Ishikawa (cell line): ENCODE measurements at regions not wholly inside any gene's neighbourhood (a gene's known extent, or its start where the extent isn't known, plus 50 kb on each side); places are given as distances from the start of the nearest gene placed in this dataset.

Experiments used
- CEBPB ChIP-seq: IDR thresholded peaks from 2 replicates; pipeline ENCODE4 v1.6.1; 2012
- CREB1 ChIP-seq: IDR thresholded peaks from 2 replicates; pipeline ENCODE4 v1.6.1; 2012; ENCODE audit warnings: low read depth
- EGR1 ChIP-seq: IDR thresholded peaks from 2 replicates; pipeline ENCODE4 v1.6.1; 2012
- EP300 ChIP-seq: IDR thresholded peaks from 2 replicates; pipeline ENCODE4 v1.6.1; 2012; ENCODE audit warnings: borderline replicate concordance
- FOXM1 ChIP-seq: IDR thresholded peaks from 2 replicates; pipeline ENCODE4 v1.6.1; 2012; ENCODE audit warnings: low read depth, borderline replicate concordance
- NFIC ChIP-seq: IDR thresholded peaks from 2 replicates; pipeline ENCODE4 v1.6.1; 2012
- RAD21 ChIP-seq: IDR thresholded peaks from 2 replicates; pipeline ENCODE4 v1.6.1; 2012; ENCODE audit warnings: low read depth
- REST ChIP-seq: IDR thresholded peaks from 2 replicates; pipeline ENCODE4 v1.6.1; 2012; ENCODE audit warnings: low read depth, mild to moderate bottlenecking
- TAF1 ChIP-seq: IDR thresholded peaks from 2 replicates; pipeline ENCODE4 v1.6.1; 2012; ENCODE audit warnings: low read depth, mild to moderate bottlenecking
- TCF12 ChIP-seq: IDR thresholded peaks from 2 replicates; pipeline ENCODE4 v1.6.1; 2012; ENCODE audit warnings: low read depth
- TEAD4 ChIP-seq: IDR thresholded peaks from 2 replicates; pipeline ENCODE4 v1.6.1; 2012
- YY1 ChIP-seq: IDR thresholded peaks from 2 replicates; pipeline ENCODE4 v1.6.1; 2012; ENCODE audit warnings: low read depth
- ZBTB7A ChIP-seq: IDR thresholded peaks from 2 replicates; pipeline ENCODE4 v1.6.1; 2012; ENCODE audit warnings: low read depth
- TF ChIP-seq, protein P1 (sequence below): IDR thresholded peaks from 2 replicates; pipeline ENCODE4 v1.6.1; 2012
- TF ChIP-seq, protein P2 (sequence below): IDR thresholded peaks from 2 replicates; pipeline ENCODE4 v1.6.1; 2012

GRCh38 chr3:72274493-72275330, 489.8 kb upstream of the PROK2 start:
- no peak for TF ChIP-seq TCF12
- TF ChIP-seq RAD21: no peak
- TF ChIP-seq ZBTB7A: no peak
- TF ChIP-seq NFIC: no peak
- no peak for TF ChIP-seq EP300
- TF ChIP-seq CREB1: no peak

GRCh38 chr3:72273615-72274014, 488.7 kb upstream of the PROK2 start:
- TF ChIP-seq, protein P1, sequence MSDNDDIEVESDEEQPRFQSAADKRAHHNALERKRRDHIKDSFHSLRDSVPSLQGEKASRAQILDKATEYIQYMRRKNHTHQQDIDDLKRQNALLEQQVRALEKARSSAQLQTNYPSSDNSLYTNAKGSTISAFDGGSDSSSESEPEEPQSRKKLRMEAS: no peak
- TF ChIP-seq TEAD4: no peak
- TF ChIP-seq YY1: no peak
- TF ChIP-seq CEBPB: no peak
- TF ChIP-seq TCF12: no peak
- TF ChIP-seq, protein P2, sequence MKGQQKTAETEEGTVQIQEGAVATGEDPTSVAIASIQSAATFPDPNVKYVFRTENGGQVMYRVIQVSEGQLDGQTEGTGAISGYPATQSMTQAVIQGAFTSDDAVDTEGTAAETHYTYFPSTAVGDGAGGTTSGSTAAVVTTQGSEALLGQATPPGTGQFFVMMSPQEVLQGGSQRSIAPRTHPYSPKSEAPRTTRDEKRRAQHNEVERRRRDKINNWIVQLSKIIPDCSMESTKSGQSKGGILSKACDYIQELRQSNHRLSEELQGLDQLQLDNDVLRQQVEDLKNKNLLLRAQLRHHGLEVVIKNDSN: no peak
- TF ChIP-seq REST: no peak
- no peak for TF ChIP-seq NFIC
- no peak for TF ChIP-seq EP300
- TF ChIP-seq ZBTB7A: no peak
- no peak for TF ChIP-seq EGR1
- TF ChIP-seq TAF1: no peak
- no peak for TF ChIP-seq FOXM1

DNA sequence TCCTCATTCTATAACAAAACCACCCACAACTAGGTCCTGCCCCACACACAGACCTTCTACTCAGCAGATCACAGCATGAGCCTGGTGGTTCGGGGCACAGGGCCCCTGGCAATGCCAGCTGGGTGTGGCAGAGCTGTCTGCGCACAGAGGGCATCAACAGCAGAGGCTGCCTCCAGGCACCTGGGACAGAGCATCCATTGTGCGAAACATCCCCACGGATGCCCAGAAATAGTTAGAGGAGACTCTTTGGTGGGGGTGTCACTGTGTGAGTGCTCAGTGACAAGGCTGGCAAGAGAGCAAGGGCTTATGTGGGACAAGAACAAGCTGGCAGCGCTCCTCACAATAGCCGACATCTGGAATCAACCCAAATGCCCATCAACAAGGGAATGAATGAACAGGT, 487.4 kb upstream of the PROK2 start:
- no peak for TF ChIP-seq YY1
- TF ChIP-seq TEAD4: no peak
- no peak for TF ChIP-seq TCF12
- TF ChIP-seq REST: no peak

GRCh38 chr3:72271923-72272322, 487.0 kb upstream of the PROK2 start:
- TF ChIP-seq CEBPB (no peak), REST (no peak), YY1 (no peak), EGR1 (no peak), TAF1 (no peak), NFIC (no peak), FOXM1 (no peak), CREB1 (no peak), TEAD4 (no peak), EP300 (no peak), TCF12 (no peak), RAD21 (no peak), ZBTB7A (no peak)
- TF ChIP-seq, protein P1: no peak
- TF ChIP-seq, protein P2: no peak

GRCh38 chr3:72271216-72271615, 486.3 kb upstream of the PROK2 start:
- TF ChIP-seq YY1 (no peak), CEBPB (no peak), EP300 (no peak)
- TF ChIP-seq, protein P2: no peak
